ENCODE measurements at regions not wholly inside any gene's neighbourhood (a gene's known extent, or its start where the extent isn't known, plus 50 kb on each side); places are given as distances from the start of the nearest gene placed in this dataset.

- ChIA-PET POLR2A (ENCODE audit: low non-redundant PET) (no interaction called here), CTCF (no interaction called here)
- DNase-seq (ENCODE audit: low spot score): no peak
- TF ChIP-seq CTCF (conservative IDR thresholded peaks at IDR 0.05; ENCODE audit: low read depth): no peak
- no peak overlapping the region for H3K27ac ChIP-seq
Measured at GRCh38 chr11:30650266-30650665, 64.1 kb upstream of the MPPED2 start.

All from RWPE1 (cell line).